Esophagus muscularis mucosa (tissue), 4 donors: ENCODE measurements at regions not wholly inside any gene's neighbourhood (a gene's known extent, or its start where the extent isn't known, plus 50 kb on each side); places are given as distances from the start of the nearest gene placed in this dataset.

Experiments
- EP300 ChIP-seq: sonication (generic); formaldehyde crosslinking; IDR thresholded peaks from one replicate; pipeline ENCODE4 v1.6.1; 2017; ENCODE audit warnings: antibody characterized with exemption
- POLR2A ChIP-seq: fragments of 450-650 bp; IDR thresholded peaks from one replicate; pipeline ENCODE4 v1.6.1; 2017; ENCODE audit warnings: antibody characterized with exemption, moderate library complexity, mild to moderate bottlenecking, low read depth
- POLR2AphosphoS5 ChIP-seq, 2 donors: sonication (generic); formaldehyde crosslinking; IDR thresholded peaks; one replicate each; pipeline ENCODE4 v1.6.1; 2017; ENCODE audit warnings: antibody characterized with exemption in 2 of 2
- TF ChIP-seq, protein P1 (sequence below), 3 experiments: fragments of 200-600 bp in 2 of 3; fragments of 450-650 bp in 1 of 3; sonication (generic) in 2 of 3; IDR thresholded peaks; one replicate each; pipeline ENCODE4 v1.5.1; 2017 to 2019; ENCODE audit warnings: antibody characterized with exemption in 3 of 3, mild to moderate bottlenecking in 2 of 3, moderate library complexity in 1 of 3

DNA sequence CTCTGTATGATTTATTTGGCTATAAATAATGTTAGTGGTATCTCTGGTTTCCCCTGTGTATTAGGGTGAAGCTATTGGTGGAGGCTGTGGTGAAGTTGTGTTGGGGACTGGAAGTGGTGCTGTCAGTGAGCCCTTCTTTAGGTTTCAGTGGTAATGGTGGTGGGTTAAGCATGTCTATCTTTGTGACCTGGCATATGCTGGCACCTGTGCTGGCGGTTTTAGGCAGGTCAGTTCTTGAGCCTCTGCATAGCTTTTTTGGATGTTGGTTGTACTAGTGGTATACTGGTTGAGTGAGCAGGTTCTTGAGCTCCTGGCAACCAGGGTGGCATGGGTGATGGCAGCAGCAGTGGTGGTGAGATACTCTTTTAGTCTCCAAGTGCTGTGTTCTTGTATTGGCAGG, 161.9 kb upstream of the CAND1 start:
- no peak for TF ChIP-seq POLR2A
- TF ChIP-seq, protein P1, sequence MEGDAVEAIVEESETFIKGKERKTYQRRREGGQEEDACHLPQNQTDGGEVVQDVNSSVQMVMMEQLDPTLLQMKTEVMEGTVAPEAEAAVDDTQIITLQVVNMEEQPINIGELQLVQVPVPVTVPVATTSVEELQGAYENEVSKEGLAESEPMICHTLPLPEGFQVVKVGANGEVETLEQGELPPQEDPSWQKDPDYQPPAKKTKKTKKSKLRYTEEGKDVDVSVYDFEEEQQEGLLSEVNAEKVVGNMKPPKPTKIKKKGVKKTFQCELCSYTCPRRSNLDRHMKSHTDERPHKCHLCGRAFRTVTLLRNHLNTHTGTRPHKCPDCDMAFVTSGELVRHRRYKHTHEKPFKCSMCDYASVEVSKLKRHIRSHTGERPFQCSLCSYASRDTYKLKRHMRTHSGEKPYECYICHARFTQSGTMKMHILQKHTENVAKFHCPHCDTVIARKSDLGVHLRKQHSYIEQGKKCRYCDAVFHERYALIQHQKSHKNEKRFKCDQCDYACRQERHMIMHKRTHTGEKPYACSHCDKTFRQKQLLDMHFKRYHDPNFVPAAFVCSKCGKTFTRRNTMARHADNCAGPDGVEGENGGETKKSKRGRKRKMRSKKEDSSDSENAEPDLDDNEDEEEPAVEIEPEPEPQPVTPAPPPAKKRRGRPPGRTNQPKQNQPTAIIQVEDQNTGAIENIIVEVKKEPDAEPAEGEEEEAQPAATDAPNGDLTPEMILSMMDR (IDR thresholded peaks at IDR 0.05), result no peak
- TF ChIP-seq POLR2AphosphoS5 (IDR thresholded peaks at IDR 0.05), result no peak
- no peak for TF ChIP-seq EP300
